IMR-90 (cell line): ENCODE measurements at regions not wholly inside any gene's neighbourhood (a gene's known extent, or its start where the extent isn't known, plus 50 kb on each side); places are given as distances from the start of the nearest gene placed in this dataset.
"Not testable (repeated sequence)": the region's sequence is repeated elsewhere in the genome, so short reads cannot be mapped to it uniquely, and the experiment has no call there.

ENCODE experiments used
- ATAC-seq: fragments of 200-7000 bp; cut with Tn5 transposase; 2 replicates; pipeline ENCODE4 v1.9.1; 2020; ENCODE audit warnings: low read depth, mild to moderate bottlenecking, moderate library complexity
- BruUV-seq: library from RNA; stranded (reverse); fragments of 400-500 nt; replicated peaks from 2 replicates; lab custom pipeline; 2021; lab: Mats Ljungman, UMichigan
- CTCF ChIA-PET: fragments of 300-600 bp; formaldehyde crosslinking; extraction: SDS; loops from one replicate; lab custom pipeline; 2021; ENCODE audit warnings: antibody characterized with exemption; lab: Yijun Ruan, JAX
- POLR2A ChIA-PET: fragments of 300-600 bp; sonication (Branson Sonifier 250); formaldehyde crosslinking; loops from one replicate; lab custom pipeline; 2022; ENCODE audit warnings: antibody characterized with exemption; ENCODE audit not compliant: unreplicated experiment; lab: Charles Lee
- DNase-seq: peaks from one replicate; pipeline ENCODE4 v3.0.0; 2013
- H2AFZ ChIP-seq: replicated peaks from 2 replicates; pipeline ENCODE3; 2013; ENCODE audit warnings: low read length, mild to moderate bottlenecking; ENCODE audit not compliant: poor library complexity
- H2AK5ac ChIP-seq: 2 replicates; pipeline ENCODE4 v1.6.1; 2013; ENCODE audit warnings: low read depth, low read length, inconsistent platforms
- H2AK9ac ChIP-seq: replicated peaks from 2 replicates; pipeline ENCODE3; 2013; ENCODE audit warnings: mild to moderate bottlenecking, low read depth, low read length, moderate library complexity; ENCODE audit not compliant: poor library complexity
- H2BK120ac ChIP-seq: 2 replicates; pipeline ENCODE4 v1.6.1; 2013; ENCODE audit warnings: low read depth, low read length, inconsistent platforms
- H2BK15ac ChIP-seq: 3 replicates; pipeline ENCODE4 v1.6.1; 2013; ENCODE audit warnings: low read depth, low read length, inconsistent platforms
- H2BK20ac ChIP-seq: 2 replicates; pipeline ENCODE4 v1.6.1; 2013; ENCODE audit warnings: low read depth, mild to moderate bottlenecking, inconsistent platforms, low read length, moderate library complexity
- H2BK5ac ChIP-seq: 2 replicates; pipeline ENCODE4 v1.6.1; 2013; ENCODE audit warnings: mild to moderate bottlenecking, low read depth, low read length, inconsistent platforms; ENCODE audit not compliant: poor library complexity, severe bottlenecking
- H3K14ac ChIP-seq: replicated peaks from 2 replicates; pipeline ENCODE4 v1.6.1; 2013; ENCODE audit warnings: low read depth, low read length, inconsistent platforms
- H3K18ac ChIP-seq: 2 replicates; pipeline ENCODE4 v1.6.1; 2013; ENCODE audit warnings: low read depth, low read length, control low read depth
- H3K23ac ChIP-seq: 2 replicates; pipeline ENCODE4 v1.6.1; 2013; ENCODE audit warnings: low read depth, low read length, inconsistent platforms
- H3K27ac ChIP-seq: 2 replicates; pipeline ENCODE4 v1.5.1; 2013; ENCODE audit warnings: mild to moderate bottlenecking, control low read depth, low read length; ENCODE audit not compliant: insufficient read depth
- H3K27me3 ChIP-seq: 2 replicates; pipeline ENCODE4 v1.6.1; 2013; ENCODE audit warnings: low read length; ENCODE audit not compliant: control insufficient read depth, insufficient read depth
- H3K36me3 ChIP-seq: 2 replicates; pipeline ENCODE4 v1.6.1; 2013; ENCODE audit warnings: low read length, mixed read lengths; ENCODE audit not compliant: control insufficient read depth, insufficient read depth
- H3K4ac ChIP-seq: 2 replicates; pipeline ENCODE4 v1.6.1; 2013; ENCODE audit warnings: low read depth, low read length, inconsistent platforms
- H3K4me1 ChIP-seq: 2 replicates; pipeline ENCODE4 v1.6.1; 2013; ENCODE audit warnings: low read length, mixed read lengths; ENCODE audit not compliant: control insufficient read depth, insufficient read depth
- H3K4me2 ChIP-seq: 2 replicates; pipeline ENCODE4 v1.6.1; 2013; ENCODE audit warnings: low read depth, mild to moderate bottlenecking, control low read depth, low read length, moderate library complexity
- H3K4me3 ChIP-seq: 2 replicates; pipeline ENCODE4 v1.5.1; 2013; ENCODE audit warnings: low read depth, mild to moderate bottlenecking, control low read depth, low read length, moderate library complexity; ENCODE audit not compliant: insufficient read depth
- H3K56ac ChIP-seq: 2 replicates; pipeline ENCODE4 v1.6.1; 2013; ENCODE audit warnings: low read length, inconsistent platforms; ENCODE audit not compliant: insufficient read depth; ENCODE audit errors: extremely low read depth
- H3K79me1 ChIP-seq, 2 experiments: 2 replicates each; pipeline ENCODE4 v1.6.1; 2013; ENCODE audit warnings: low read length in 2 of 2, inconsistent platforms in 1 of 2, low read depth in 1 of 2
- H3K9ac ChIP-seq: 2 replicates; pipeline ENCODE4 v1.6.1; 2013; ENCODE audit warnings: low read depth, low read length, control low read depth
- H3K9me1 ChIP-seq: 2 replicates; pipeline ENCODE4 v1.6.1; 2013; ENCODE audit warnings: low read length, inconsistent platforms; ENCODE audit not compliant: insufficient read depth
- H3K9me3 ChIP-seq: 2 replicates; pipeline ENCODE4 v1.6.1; 2013; ENCODE audit warnings: low read length; ENCODE audit not compliant: control insufficient read depth, insufficient read depth
- H4K20me1 ChIP-seq: 2 replicates; pipeline ENCODE4 v1.6.1; 2013; ENCODE audit warnings: low read length, inconsistent platforms; ENCODE audit not compliant: insufficient read depth
- H4K5ac ChIP-seq: 2 replicates; pipeline ENCODE4 v1.6.1; 2013; ENCODE audit warnings: mild to moderate bottlenecking, low read depth, low read length, control low read depth
- H4K8ac ChIP-seq, 2 experiments: 2 replicates each; pipeline ENCODE4 v1.6.1; 2013; ENCODE audit warnings: low read depth in 2 of 2, low read length in 2 of 2, control low read depth in 1 of 2, inconsistent platforms in 1 of 2
- H4K91ac ChIP-seq: 2 replicates; pipeline ENCODE4 v1.6.1; 2013; ENCODE audit warnings: low read depth, low read length, inconsistent platforms; ENCODE audit not compliant: insufficient read depth
- CEBPB ChIP-seq: IDR thresholded peaks from 2 replicates; pipeline ENCODE4 v1.6.1; 2012; ENCODE audit warnings: low read depth, low read length, improper control_type of control experiment
- SMC3 ChIP-seq: fragments of 150-350 bp; IDR thresholded peaks from 2 replicates; pipeline ENCODE4 v1.6.1; 2016; ENCODE audit warnings: low read depth, mild to moderate bottlenecking, antibody characterized with exemption, low read length, moderate library complexity
- WGBS, 2 experiments: methylation state at CpG; one replicate each; pipeline versions ENCODE4 v1.1.5 to v1.1.7; 2013; ENCODE audit warnings: missing lambda C conversion rate in 2 of 2; ENCODE audit not compliant: insufficient read length in 1 of 2; ENCODE audit errors: extremely low coverage in 2 of 2; 5-methylcytosine and 5-hydroxymethylcytosine counted together
- dilution Hi-C: fragments of 300-500 bp; cut with HindIII; formaldehyde crosslinking; loops from one replicate; pipeline ENCODE4 v1.14.3; 2018; ENCODE audit warnings: low sequenced_read_pairs; ENCODE audit not compliant: unreplicated experiment
- in situ Hi-C: fragments of 300-500 bp; cut with MboI; formaldehyde crosslinking; loops from 3 replicates; pipeline ENCODE4 v1.14.3; 2019; ENCODE audit warnings: low sequenced_read_pairs, inconsistent platforms, mixed read lengths
- intact Hi-C: fragments of 100-400 bp; cut with micrococcal nuclease; formaldehyde crosslinking; loops from 2 replicates; pipeline ENCODE4 v1.10.0; 2022

GRCh38 chr1:10920063-10920626 is 92.3 kb upstream of the TARDBP start:
- Histone ChIP-seq H2AFZ (no peak overlapping the region), H2BK15ac (no peak overlapping the region), H4K5ac (no peak overlapping the region), H3K18ac (no peak overlapping the region), H3K14ac (no peak overlapping the region), H3K27me3 (peaks cover 24% of the 10 kb centered on the region), H3K23ac (no peak overlapping the region), H4K20me1 (no peaks in the 10 kb centered on the region), H2BK120ac (no peak overlapping the region), H3K4me3 (no peak overlapping the region), H2AK5ac (no peak overlapping the region), H3K4me1 (no peaks in the 10 kb centered on the region), H3K4me2 (no peak overlapping the region), H4K8ac (no peak overlapping the region), H3K56ac (no peak overlapping the region), H3K36me3 (no peaks in the 10 kb centered on the region), H3K4ac (no peak overlapping the region), H2BK5ac (no peak overlapping the region), H3K9me3 (no peaks in the 10 kb centered on the region), H2BK20ac (no peak overlapping the region), H3K9me1 (no peaks in the 10 kb centered on the region), H3K27ac (no peak overlapping the region), H4K91ac (no peak overlapping the region), H3K79me1 (no peaks in the 10 kb centered on the region), H3K9ac (no peak overlapping the region), H2AK9ac (no peak overlapping the region)
- ATAC-seq (no peak), DNase-seq (no peak)
- BruUV-seq, result no TSS peak
- dilution Hi-C loops (no loop called here), intact Hi-C loops (no loop called here), in situ Hi-C loops (no loop called here)
- WGBS, 2 experiments, result 76% methylated on average over 2 of the region's 9 CpGs; no CpG with 5 or more reads in 1 of the 2 experiments
- TF ChIP-seq SMC3, result no peak
- no peak for TF ChIP-seq CEBPB
- CTCF ChIA-PET, result no interaction called here
- POLR2A ChIA-PET, result no interaction called here

GRCh38 chr1:10922315-10923060 is 90.0 kb upstream of the TARDBP start:
- H4K20me1 ChIP-seq, H4K91ac ChIP-seq, ATAC-seq, H2BK15ac ChIP-seq, H3K4me3 ChIP-seq, H3K36me3 ChIP-seq, H2AK9ac ChIP-seq, H3K27ac ChIP-seq, H3K4ac ChIP-seq, DNase-seq, H2BK20ac ChIP-seq, H2AFZ ChIP-seq, H4K8ac ChIP-seq, H3K9me3 ChIP-seq, H3K4me2 ChIP-seq, in situ Hi-C loops, H2BK120ac ChIP-seq, H3K23ac ChIP-seq, POLR2A ChIA-PET, H3K14ac ChIP-seq, H3K56ac ChIP-seq, H2AK5ac ChIP-seq, BruUV-seq, H3K9me1 ChIP-seq, dilution Hi-C loops, H3K9ac ChIP-seq, H3K79me1 ChIP-seq, H3K18ac ChIP-seq, H4K5ac ChIP-seq, intact Hi-C loops, H3K4me1 ChIP-seq, H2BK5ac ChIP-seq: not testable (repeated sequence)
- peaks cover 14% of the 10 kb centered on the region for H3K27me3 ChIP-seq
- CTCF ChIA-PET, result interaction anchor here (0.6 to 1.5 kb wide), 2 partner anchors 20 to 410 kb away, joined by 5 to 7 read pairs; no protein-coding TSS in a partner anchor
- 40% methylated on average over 2 of the region's 8 CpGs; no CpG with 5 or more reads in 1 of the 2 experiments for WGBS, 2 experiments
